NCI-H128 (cell line): ENCODE measurements at regions not wholly inside any gene's neighbourhood (a gene's known extent, or its start where the extent isn't known, plus 50 kb on each side); places are given as distances from the start of the nearest gene placed in this dataset.

Experiments used
- DNase-seq: peaks from one replicate; lab custom pipeline; 2025; ENCODE audit not compliant: unreplicated experiment; lab: John Stamatoyannopoulos, UW

GRCh38 chr10:28250782-28251181, 52.1 kb downstream of the MPP7 start:
- DNase-seq = no peak

GRCh38 chr10:28250358-28250757, 52.5 kb downstream of the MPP7 start:
- DNase-seq = no peak

GRCh38 chr10:28249512-28249911, 53.4 kb downstream of the MPP7 start:
- DNase-seq = no peak

- no peak for DNase-seq
Observed at GRCh38 chr10:28248092-28248491, 54.8 kb downstream of the MPP7 start.

GRCh38 chr10:28246023-28246422, 56.8 kb downstream of the MPP7 start:
- DNase-seq = no peak

GRCh38 chr10:28243923-28244322, 58.9 kb downstream of the MPP7 start:
- DNase-seq = no peak

- no peak for DNase-seq
Observed at GRCh38 chr10:28242555-28243204, 60.2 kb downstream of the MPP7 start.

- DNase-seq = peak; percentile 37
Observed at GRCh38 chr10:28241741-28242399, 61.0 kb downstream of the MPP7 start.

- no peak for DNase-seq
Observed at GRCh38 chr10:28240400-28240799, 62.5 kb downstream of the MPP7 start.

- no peak for DNase-seq
Observed at GRCh38 chr10:28236591-28236990, 66.3 kb downstream of the MPP7 start.

GRCh38 chr10:28220811-28221210, 82.1 kb downstream of the MPP7 start:
- no peak for DNase-seq

GRCh38 chr10:28219251-28219650, 83.6 kb downstream of the MPP7 start:
- no peak for DNase-seq

- no peak for DNase-seq
Observed at GRCh38 chr10:28217848-28218247, 85.0 kb downstream of the MPP7 start.

GRCh38 chr10:28215930-28216329, 86.9 kb downstream of the MPP7 start:
- no peak for DNase-seq

- no peak for DNase-seq
Observed at GRCh38 chr10:28214219-28214618, 88.6 kb downstream of the MPP7 start.

- no peak for DNase-seq
Observed at GRCh38 chr10:28211759-28212158, 91.1 kb downstream of the MPP7 start.

GRCh38 chr10:28207799-28208198, 95.1 kb downstream of the MPP7 start:
- no peak for DNase-seq

- DNase-seq = no peak
Observed at GRCh38 chr10:28202941-28203352, 99.9 kb downstream of the MPP7 start.

- no peak for DNase-seq
Observed at GRCh38 chr10:28201410-28202400, 101.2 kb downstream of the MPP7 start.

- DNase-seq = no peak
Observed at GRCh38 chr10:28200775-28201174, 102.1 kb downstream of the MPP7 start.

GRCh38 chr10:28199941-28200340, 102.9 kb downstream of the MPP7 start:
- no peak for DNase-seq

GRCh38 chr10:28190196-28190595, 112.7 kb downstream of the MPP7 start:
- no peak for DNase-seq
